ENCODE measurements at regions not wholly inside any gene's neighbourhood (a gene's known extent, or its start where the extent isn't known, plus 50 kb on each side); places are given as distances from the start of the nearest gene placed in this dataset.

GRCh38 chr5:2696156-2696807 is 55.2 kb downstream of the IRX2 start:
- DNase-seq = no peak

- DNase-seq = no peak
These were observed 56.1 kb downstream of the IRX2 start for GRCh38 chr5:2695200-2695891.

GRCh38 chr5:2691530-2691929 is 59.9 kb downstream of the IRX2 start:
- no peak for DNase-seq

- no peak for DNase-seq
These were observed 61.2 kb downstream of the IRX2 start for GRCh38 chr5:2690293-2690692.

- DNase-seq = no peak
These were observed 62.9 kb downstream of the IRX2 start for GRCh38 chr5:2688586-2688985.

GRCh38 chr5:2687746-2688145 is 63.7 kb downstream of the IRX2 start:
- no peak for DNase-seq

- no peak for DNase-seq
These were observed 65.0 kb downstream of the IRX2 start for GRCh38 chr5:2686321-2687124.

- no peak for DNase-seq
These were observed 65.7 kb downstream of the IRX2 start for GRCh38 chr5:2685651-2686272.

GRCh38 chr5:2684606-2685005 is 66.9 kb downstream of the IRX2 start:
- no peak for DNase-seq

- no peak for DNase-seq
These were observed 67.8 kb downstream of the IRX2 start for GRCh38 chr5:2683720-2684119.

- DNase-seq = no peak
These were observed 70.0 kb downstream of the IRX2 start for GRCh38 chr5:2681476-2681875.

- DNase-seq = no peak
These were observed 70.5 kb downstream of the IRX2 start for GRCh38 chr5:2680979-2681378.

GRCh38 chr5:2677689-2678088 is 73.8 kb downstream of the IRX2 start:
- no peak for DNase-seq

- DNase-seq = no peak
These were observed 75.9 kb downstream of the IRX2 start for GRCh38 chr5:2675548-2675947.

GRCh38 chr5:2674456-2674855 is 77.0 kb downstream of the IRX2 start:
- DNase-seq = no peak

- DNase-seq = no peak
These were observed 80.5 kb downstream of the IRX2 start for GRCh38 chr5:2670940-2671339.

GRCh38 chr5:2669913-2670312 is 81.6 kb downstream of the IRX2 start:
- no peak for DNase-seq

- no peak for DNase-seq
These were observed 82.2 kb downstream of the IRX2 start for GRCh38 chr5:2669259-2669658.

GRCh38 chr5:2666081-2666480 is 85.4 kb downstream of the IRX2 start:
- no peak for DNase-seq

GRCh38 chr5:2663489-2663888 is 88.0 kb downstream of the IRX2 start:
- no peak for DNase-seq

- no peak for DNase-seq
These were observed 91.2 kb downstream of the IRX2 start for GRCh38 chr5:2660315-2660714.

- no peak for DNase-seq
These were observed 92.5 kb downstream of the IRX2 start for GRCh38 chr5:2658881-2659470.

GRCh38 chr5:2658447-2658846 is 93.0 kb downstream of the IRX2 start:
- DNase-seq = no peak
